Lung (tissue), 11 donors: ENCODE measurements at regions not wholly inside any gene's neighbourhood (a gene's known extent, or its start where the extent isn't known, plus 50 kb on each side); places are given as distances from the start of the nearest gene placed in this dataset.

Source experiments
- ATAC-seq: fragments of 200-7000 bp; cut with Tn5 transposase; one replicate; pipeline ENCODE4 v1.9.1; 2020; ENCODE audit warnings: moderate number of reproducible peaks; ENCODE audit not compliant: insufficient read depth, low FRiP score
- DNase-seq, 3 donors: peaks; one replicate each; pipeline ENCODE4 v3.0.0-alpha.2; 2013 to 2017
- H3K27ac ChIP-seq, 2 donors: one replicate each; pipeline ENCODE4 v1.5.1; 2013; ENCODE audit warnings: mild to moderate bottlenecking in 2 of 2, moderate library complexity in 2 of 2, control low read depth in 1 of 2, inconsistent platforms in 1 of 2, low read depth in 1 of 2, low read length in 1 of 2
- H3K27me3 ChIP-seq, 3 donors: one replicate each; pipeline ENCODE4 v1.5.1; 2013; ENCODE audit warnings: low read length in 2 of 3; ENCODE audit not compliant: control insufficient read depth in 3 of 3, insufficient read depth in 3 of 3
- H3K36me3 ChIP-seq, 4 donors: one replicate each; pipeline ENCODE4 v1.5.1; 2013; ENCODE audit warnings: low read length in 4 of 4, mild to moderate bottlenecking in 1 of 4, moderate library complexity in 1 of 4; ENCODE audit not compliant: control insufficient read depth in 4 of 4, insufficient read depth in 4 of 4
- H3K4me1 ChIP-seq, 5 donors: one replicate each; pipeline ENCODE4 v1.5.1; 2013; ENCODE audit warnings: low read length in 5 of 5, mild to moderate bottlenecking in 2 of 5, moderate library complexity in 1 of 5; ENCODE audit not compliant: control insufficient read depth in 5 of 5, insufficient read depth in 5 of 5
- H3K4me3 ChIP-seq: one replicate; pipeline ENCODE4 v1.5.1; 2013; ENCODE audit warnings: mild to moderate bottlenecking, control low read depth, moderate library complexity
- H3K9ac ChIP-seq, 2 donors: one replicate each; pipeline ENCODE4 v1.5.1; 2013; ENCODE audit warnings: low read length in 2 of 2, control low read depth in 1 of 2; ENCODE audit not compliant: insufficient read depth in 1 of 2
- H3K9me3 ChIP-seq, 4 donors: one replicate each; pipeline ENCODE4 v1.5.1; 2013; ENCODE audit warnings: low read length in 3 of 4, mild to moderate bottlenecking in 1 of 4, moderate library complexity in 1 of 4; ENCODE audit not compliant: control insufficient read depth in 4 of 4, insufficient read depth in 3 of 4
- CTCF ChIP-seq: IDR thresholded peaks from 2 replicates; pipeline ENCODE4 v1.5.1; 2012; ENCODE audit warnings: mild to moderate bottlenecking; ENCODE audit errors: control extremely low read depth, extremely low read depth
- WGBS, 2 donors: extraction: QIAGEN DNeasy Blood & Tissue Kit; methylation state at CpG; one replicate each; pipeline ENCODE4 v1.1.7; 2013; 5-methylcytosine and 5-hydroxymethylcytosine counted together
- donor health status: control.
- donor health status: control.
- donor health status: Bipolar disorder and iron deficiency.
- donor health status: healthy.
- donor health status: DM: yes; HTN: yes; CAD: no.

- peaks cover 0 to 5% (median 0%) of the 10 kb centered on the region in 3 donors for H3K27me3 ChIP-seq
- H3K9ac ChIP-seq: no peak overlapping the region
- ATAC-seq (no peak), DNase-seq (no peak)
- no peaks in the 10 kb centered on the region for H3K36me3 ChIP-seq
- TF ChIP-seq CTCF: no peak
- 95 to 96% methylated on average over 2 of the region's 2 CpGs for WGBS, 2 donors
- peaks cover 0 to 3% (median 0%) of the 10 kb centered on the region in 4 donors for H3K9me3 ChIP-seq
- H3K4me3 ChIP-seq: no peak overlapping the region
- no peak overlapping the region for H3K27ac ChIP-seq
- H3K4me1 ChIP-seq: no peaks in the 10 kb centered on the region
Observed at GRCh38 chr7:132045481-132045980, 489.1 kb upstream of the PODXL start.

GRCh38 chr7:132045002-132045401 is 488.6 kb upstream of the PODXL start:
- no peaks in the 10 kb centered on the region for H3K36me3 ChIP-seq
- 65 to 68% methylated on average over 2 of the region's 2 CpGs for WGBS, 2 donors
- no peak for ATAC-seq

GRCh38 chr7:132044247-132044646 is 487.8 kb upstream of the PODXL start:
- ATAC-seq (no peak), DNase-seq (no peak)
- WGBS, 2 donors: 95 to 97% methylated on average over 1 of the region's 1 CpG
- peaks cover 0 to 3% (median 0%) of the 10 kb centered on the region in 4 donors for H3K9me3 ChIP-seq
- H3K9ac ChIP-seq: no peak overlapping the region
- no peaks in the 10 kb centered on the region for H3K36me3 ChIP-seq
- H3K4me1 ChIP-seq: no peaks in the 10 kb centered on the region
- no peak overlapping the region for H3K4me3 ChIP-seq
- H3K27ac ChIP-seq: no peak overlapping the region
- no peak for TF ChIP-seq CTCF
- peaks cover 0 to 5% (median 0%) of the 10 kb centered on the region in 3 donors for H3K27me3 ChIP-seq

More at GRCh38 chr7:132045002-132045401, 488.6 kb upstream of the PODXL start:
- Histone ChIP-seq H3K27me3 (peaks cover 0 to 5% (median 0%) of the 10 kb centered on the region in 3 donors), H3K4me3 (no peak overlapping the region), H3K4me1 (no peaks in the 10 kb centered on the region), H3K9me3 (peaks cover 0 to 3% (median 0%) of the 10 kb centered on the region in 4 donors), H3K27ac (no peak overlapping the region), H3K9ac (no peak overlapping the region)
- TF ChIP-seq CTCF: no peak
- DNase-seq: no peak

GRCh38 chr7:132041108-132041507 is 484.7 kb upstream of the PODXL start:
- H3K4me1 ChIP-seq: peaks cover 0 to 3% (median 0%) of the 10 kb centered on the region in 5 donors
- H3K27me3 ChIP-seq: peaks cover 0 to 6% (median 5%) of the 10 kb centered on the region in 3 donors
- H3K36me3 ChIP-seq: no peaks in the 10 kb centered on the region
- no peak overlapping the region for H3K9ac ChIP-seq
- WGBS, 2 donors: 84 to 86% methylated on average over 3 of the region's 3 CpGs
- no peak overlapping the region for H3K27ac ChIP-seq
- no peak overlapping the region for H3K4me3 ChIP-seq
- peaks cover 0 to 3% (median 0%) of the 10 kb centered on the region in 4 donors for H3K9me3 ChIP-seq
- DNase-seq (no peak), ATAC-seq (no peak)
- TF ChIP-seq CTCF: no peak
